Coronary artery (tissue), 2 donors: ENCODE measurements at regions not wholly inside any gene's neighbourhood (a gene's known extent, or its start where the extent isn't known, plus 50 kb on each side); places are given as distances from the start of the nearest gene placed in this dataset.

Experiments
- DNase-seq: peaks from one replicate; pipeline ENCODE4 v3.0.0-alpha.2; 2017; ENCODE audit warnings: low spot score
- H3K27ac ChIP-seq, 2 donors: fragments of 200-600 bp; sonication (generic); one replicate each; pipeline ENCODE4 v1.5.1; 2016 to 2019
- H3K4me3 ChIP-seq: fragments of 200-600 bp; sonication (generic); 2 replicates; pipeline ENCODE4 v1.5.1; 2016; ENCODE audit warnings: mild to moderate bottlenecking, moderate library complexity
- TF ChIP-seq, protein P1 (sequence below): fragments of 200-600 bp; sonication (generic); IDR thresholded peaks from one replicate; pipeline ENCODE4 v1.5.1; 2019; ENCODE audit warnings: antibody characterized with exemption

DNA sequence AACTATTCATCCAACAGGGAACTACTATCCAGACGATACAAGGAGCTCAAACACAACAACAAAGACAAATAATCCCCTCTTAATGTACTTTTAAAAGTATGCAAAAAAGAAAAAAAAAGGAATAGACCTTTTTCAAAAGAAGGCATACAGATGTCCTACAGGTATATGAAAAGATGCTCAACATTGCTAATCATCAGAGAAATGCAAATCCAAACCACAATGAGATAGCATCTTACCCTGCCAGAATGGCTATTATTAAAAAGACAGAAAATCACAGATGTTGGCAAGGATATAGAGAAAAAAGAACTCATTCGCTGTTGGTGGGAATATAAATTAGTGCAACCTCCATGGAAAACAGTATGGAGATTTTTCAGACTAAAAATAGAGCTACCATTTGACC, 67.1 kb upstream of the ENPP6 start:
- Histone ChIP-seq H3K27ac (no peak overlapping the region), H3K4me3 (no peak overlapping the region)
- TF ChIP-seq, protein P1, sequence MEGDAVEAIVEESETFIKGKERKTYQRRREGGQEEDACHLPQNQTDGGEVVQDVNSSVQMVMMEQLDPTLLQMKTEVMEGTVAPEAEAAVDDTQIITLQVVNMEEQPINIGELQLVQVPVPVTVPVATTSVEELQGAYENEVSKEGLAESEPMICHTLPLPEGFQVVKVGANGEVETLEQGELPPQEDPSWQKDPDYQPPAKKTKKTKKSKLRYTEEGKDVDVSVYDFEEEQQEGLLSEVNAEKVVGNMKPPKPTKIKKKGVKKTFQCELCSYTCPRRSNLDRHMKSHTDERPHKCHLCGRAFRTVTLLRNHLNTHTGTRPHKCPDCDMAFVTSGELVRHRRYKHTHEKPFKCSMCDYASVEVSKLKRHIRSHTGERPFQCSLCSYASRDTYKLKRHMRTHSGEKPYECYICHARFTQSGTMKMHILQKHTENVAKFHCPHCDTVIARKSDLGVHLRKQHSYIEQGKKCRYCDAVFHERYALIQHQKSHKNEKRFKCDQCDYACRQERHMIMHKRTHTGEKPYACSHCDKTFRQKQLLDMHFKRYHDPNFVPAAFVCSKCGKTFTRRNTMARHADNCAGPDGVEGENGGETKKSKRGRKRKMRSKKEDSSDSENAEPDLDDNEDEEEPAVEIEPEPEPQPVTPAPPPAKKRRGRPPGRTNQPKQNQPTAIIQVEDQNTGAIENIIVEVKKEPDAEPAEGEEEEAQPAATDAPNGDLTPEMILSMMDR = no peak
- DNase-seq = no peak

DNA sequence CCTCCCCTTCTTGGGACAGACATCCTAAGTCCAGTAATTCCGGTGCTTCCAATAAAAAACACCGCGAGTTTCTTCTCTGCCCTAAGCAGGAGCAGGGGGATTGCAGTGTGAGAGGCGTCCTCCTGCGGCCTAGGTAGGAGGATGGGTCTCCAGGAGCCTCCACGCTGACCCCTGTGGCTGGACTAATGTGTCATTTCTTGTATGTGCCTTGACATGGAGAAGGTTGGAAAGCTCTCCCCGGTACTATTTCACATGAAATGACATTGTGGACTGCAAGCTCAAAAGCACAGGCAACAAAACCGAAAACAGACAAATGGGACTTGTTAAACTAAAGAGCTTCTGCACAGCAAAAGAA, 66.6 kb upstream of the ENPP6 start:
- Histone ChIP-seq H3K27ac (no peak overlapping the region), H3K4me3 (no peak overlapping the region)
- TF ChIP-seq, protein P1 = no peak
- DNase-seq = no peak

DNA sequence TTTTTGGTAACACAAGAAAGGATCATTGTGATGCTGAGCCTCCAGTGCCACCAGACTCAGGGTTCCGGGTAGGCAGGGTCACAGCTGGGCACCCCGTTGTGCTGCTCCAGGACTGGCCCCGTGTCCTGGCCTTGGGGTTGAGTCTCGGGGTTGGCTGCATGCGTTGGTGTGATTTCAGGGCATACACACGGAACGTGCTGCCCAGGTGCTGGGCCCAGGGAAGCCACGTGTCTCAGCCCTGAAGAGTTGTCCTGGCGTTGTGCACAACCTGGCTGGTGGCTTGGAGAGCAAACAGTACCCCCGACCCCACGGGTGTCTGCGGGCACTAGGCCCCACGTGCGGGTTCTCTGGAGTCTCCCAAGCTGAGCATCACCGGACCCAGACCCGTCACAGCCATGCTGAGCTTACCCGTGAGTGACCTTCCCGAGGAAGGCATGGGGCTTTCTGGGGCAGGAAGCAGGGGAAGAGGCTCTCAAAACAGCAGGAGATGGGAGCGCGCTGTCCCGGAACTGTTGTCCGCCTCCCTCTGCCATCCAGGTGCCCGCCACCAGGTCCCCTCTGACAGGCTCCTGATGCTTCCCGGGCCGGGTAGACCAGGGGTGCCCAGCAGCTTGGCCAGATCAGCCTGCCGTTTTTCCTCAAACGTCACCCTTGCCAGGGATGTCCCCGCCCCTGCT, 66.1 kb upstream of the ENPP6 start:
- no peak for DNase-seq
- H3K27ac ChIP-seq = peak overlapping the region in 1 of 2 donors; percentile 39
- no peak overlapping the region for H3K4me3 ChIP-seq
- TF ChIP-seq, protein P1 = no peak

DNA sequence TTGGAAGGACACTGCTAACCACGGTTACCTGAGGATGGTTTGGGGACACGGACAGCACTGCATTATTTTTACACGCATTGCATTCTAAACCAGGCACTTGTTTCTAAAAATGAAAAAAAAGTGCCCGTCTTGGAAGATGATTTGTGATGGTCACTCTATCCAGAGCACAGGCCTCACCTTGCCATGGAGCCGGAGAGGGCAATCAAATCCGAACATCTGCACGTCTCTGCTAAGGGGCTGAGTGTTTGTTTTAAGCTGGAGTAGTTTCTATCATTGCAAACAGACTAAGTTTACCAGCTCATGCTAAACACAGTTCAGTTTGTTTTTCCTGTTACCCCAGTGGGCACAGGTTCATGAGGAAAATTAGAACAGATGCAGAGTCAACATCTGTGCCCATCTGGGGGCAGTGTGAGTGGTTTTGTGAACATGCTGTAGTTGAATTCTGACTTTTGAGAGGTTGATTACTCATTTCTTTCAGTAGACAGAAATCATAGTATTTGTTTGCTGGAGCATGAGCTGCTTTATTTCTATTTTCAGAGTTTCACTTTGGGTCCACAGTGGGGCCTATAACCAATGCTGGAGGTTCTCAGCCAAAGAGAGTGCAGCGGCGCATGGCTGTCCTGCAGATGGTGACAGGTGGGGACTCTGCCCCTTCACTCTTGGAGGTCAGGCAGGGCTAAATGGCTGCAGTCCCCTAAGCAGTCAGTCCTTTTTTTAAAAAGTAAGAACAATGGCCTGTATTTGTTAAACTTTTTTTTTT, 65.4 kb upstream of the ENPP6 start:
- no peak overlapping the region for H3K27ac ChIP-seq
- TF ChIP-seq, protein P1 = no peak
- DNase-seq = no peak
- H3K4me3 ChIP-seq = no peak overlapping the region

DNA sequence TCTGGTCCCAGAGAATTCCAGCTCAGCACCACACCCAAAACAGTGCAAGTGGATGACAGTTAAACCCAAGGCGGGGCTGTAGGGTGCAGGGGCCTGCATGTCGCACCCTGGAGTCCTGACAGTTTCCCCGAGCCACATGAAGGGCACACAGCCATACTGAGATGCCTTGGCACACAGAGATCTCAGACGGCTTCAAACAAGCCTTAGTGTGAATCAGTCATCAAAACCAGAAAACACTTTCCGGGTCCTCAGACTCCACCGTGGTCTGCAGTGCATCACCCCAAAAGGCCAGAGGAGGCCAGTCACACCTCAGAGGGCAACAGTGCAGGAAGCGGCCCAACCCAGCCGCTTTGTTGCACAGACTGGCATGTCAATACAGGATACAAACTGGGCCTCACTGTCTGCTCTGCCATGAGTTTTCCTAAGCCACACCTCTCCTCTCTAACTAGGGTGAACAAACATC, 64.6 kb upstream of the ENPP6 start:
- DNase-seq = no peak
- no peak overlapping the region for H3K4me3 ChIP-seq
- TF ChIP-seq, protein P1 = no peak
- H3K27ac ChIP-seq = no peak overlapping the region

DNA sequence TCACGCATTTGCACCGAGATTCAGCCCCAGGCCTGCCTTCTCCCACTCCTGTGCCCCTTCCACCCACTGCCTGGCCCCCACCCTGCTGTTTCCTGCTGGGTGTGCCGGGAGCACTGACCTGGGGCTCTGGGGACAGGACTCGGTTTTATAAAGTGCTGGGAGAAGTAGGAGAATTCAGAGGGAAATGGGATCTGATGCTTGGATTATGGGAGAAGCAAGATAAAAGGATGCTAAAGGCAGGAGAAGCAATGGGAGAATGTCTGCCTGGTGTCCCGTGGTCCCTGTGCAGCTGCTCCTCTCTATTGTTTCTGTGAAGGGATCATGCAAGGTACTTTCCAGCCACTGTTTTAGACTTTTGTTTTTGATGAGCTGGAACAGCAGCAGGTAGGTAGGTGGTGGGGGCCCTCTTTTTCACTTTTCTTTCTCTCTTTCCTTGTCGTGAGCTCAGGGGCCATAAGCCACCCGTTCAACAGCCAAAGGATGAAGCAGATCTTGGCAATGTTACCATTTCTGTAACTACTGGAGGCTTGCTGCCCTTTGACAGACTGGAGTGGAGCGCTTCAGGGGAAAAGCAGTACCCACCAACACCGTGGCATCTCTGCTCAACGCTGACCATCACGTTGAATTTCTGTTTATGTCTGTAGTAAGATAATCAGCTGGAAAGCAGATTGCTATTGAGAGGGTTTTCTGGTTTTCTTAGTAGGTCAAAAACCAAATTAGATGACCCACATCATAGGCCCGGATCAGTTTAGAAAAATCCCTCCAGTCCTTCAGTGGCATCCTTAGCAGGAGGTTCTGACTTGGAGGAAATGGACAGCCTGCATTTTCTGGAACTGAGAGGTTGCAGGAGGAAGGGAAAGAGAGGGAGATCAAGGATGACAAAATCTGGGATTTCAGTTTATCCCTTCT, 63.8 kb upstream of the ENPP6 start:
- Histone ChIP-seq H3K4me3 (no peak overlapping the region), H3K27ac (no peak overlapping the region)
- no peak for DNase-seq
- TF ChIP-seq, protein P1 = no peak
